ENCODE measurements at regions not wholly inside any gene's neighbourhood (a gene's known extent, or its start where the extent isn't known, plus 50 kb on each side); places are given as distances from the start of the nearest gene placed in this dataset.

DNA sequence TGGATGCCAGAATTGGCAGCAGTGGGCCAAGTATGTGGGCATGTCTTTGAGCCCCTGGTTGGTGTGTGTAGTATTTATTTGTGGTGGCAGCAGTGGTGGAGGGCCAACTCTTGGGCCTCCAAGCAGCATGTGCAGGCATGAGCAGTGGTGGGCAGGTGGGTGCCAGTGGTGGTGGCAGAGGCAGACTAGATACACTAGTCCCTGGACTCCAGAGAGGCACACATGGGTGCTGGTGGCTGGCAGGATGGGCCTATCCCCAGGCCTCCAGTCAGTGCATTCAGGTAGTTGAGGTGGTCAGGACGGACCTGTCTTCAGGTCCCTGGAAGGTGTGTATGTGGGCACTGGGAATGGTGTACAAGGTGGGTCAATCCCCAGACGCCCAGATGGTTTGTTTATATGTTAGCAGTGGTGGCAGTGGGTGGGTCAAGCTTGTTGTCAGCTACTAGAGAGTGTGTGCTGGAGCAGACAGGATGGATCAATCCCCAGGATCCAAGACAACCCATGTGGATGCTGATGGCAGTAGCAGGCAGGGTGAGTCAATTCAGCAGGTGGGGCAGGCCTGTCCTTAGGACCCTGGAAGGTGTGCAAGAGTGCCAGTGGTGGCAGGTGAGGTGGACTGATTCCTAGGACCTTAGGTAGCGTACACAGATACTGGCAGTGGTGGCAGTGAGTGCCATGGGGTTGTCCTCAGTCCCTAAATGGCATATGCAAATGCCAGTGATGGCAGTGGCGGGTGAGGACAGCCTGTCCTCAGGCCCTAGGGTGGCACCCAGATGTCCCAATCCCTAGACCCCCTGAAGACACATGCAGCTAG, 294.3 kb downstream of the RPS24 start:
- TF ChIP-seq, protein P1, sequence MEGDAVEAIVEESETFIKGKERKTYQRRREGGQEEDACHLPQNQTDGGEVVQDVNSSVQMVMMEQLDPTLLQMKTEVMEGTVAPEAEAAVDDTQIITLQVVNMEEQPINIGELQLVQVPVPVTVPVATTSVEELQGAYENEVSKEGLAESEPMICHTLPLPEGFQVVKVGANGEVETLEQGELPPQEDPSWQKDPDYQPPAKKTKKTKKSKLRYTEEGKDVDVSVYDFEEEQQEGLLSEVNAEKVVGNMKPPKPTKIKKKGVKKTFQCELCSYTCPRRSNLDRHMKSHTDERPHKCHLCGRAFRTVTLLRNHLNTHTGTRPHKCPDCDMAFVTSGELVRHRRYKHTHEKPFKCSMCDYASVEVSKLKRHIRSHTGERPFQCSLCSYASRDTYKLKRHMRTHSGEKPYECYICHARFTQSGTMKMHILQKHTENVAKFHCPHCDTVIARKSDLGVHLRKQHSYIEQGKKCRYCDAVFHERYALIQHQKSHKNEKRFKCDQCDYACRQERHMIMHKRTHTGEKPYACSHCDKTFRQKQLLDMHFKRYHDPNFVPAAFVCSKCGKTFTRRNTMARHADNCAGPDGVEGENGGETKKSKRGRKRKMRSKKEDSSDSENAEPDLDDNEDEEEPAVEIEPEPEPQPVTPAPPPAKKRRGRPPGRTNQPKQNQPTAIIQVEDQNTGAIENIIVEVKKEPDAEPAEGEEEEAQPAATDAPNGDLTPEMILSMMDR (IDR thresholded peaks at IDR 0.05; ENCODE audit: low read length), result no peak
- no peak for TF ChIP-seq EZH2 (IDR thresholded peaks at IDR 0.05; ENCODE audit: borderline replicate concordance, low read length)
